ENCODE measurements at regions not wholly inside any gene's neighbourhood (a gene's known extent, or its start where the extent isn't known, plus 50 kb on each side); places are given as distances from the start of the nearest gene placed in this dataset.
A peak's percentile ranks its signal among the peaks of the same experiment; 100 is the strongest.

DNA sequence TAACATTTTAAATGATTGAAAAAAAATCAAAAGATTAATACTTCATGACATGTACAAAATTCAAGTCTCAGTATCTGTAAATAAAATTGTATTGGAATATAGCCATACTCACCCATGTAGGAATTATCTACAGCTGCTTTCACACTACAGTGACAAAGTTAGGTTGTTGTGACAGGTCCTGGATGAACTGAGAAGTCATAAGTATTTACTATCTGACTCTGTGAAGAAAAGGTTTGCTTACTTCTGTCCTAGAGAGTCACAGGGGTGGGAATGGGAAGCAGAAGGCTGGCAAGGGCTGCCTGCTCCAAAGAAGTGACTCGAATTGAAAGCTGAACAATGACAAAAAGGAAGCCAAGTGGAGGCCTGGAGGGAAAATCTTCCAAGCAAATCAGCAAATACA lies 155.2 kb downstream of the SLC30A10 start:
- no peak for DNase-seq (ENCODE audit: low read depth, low spot score)

GRCh38 chr1:219772265-219773036 lies 155.9 kb downstream of the SLC30A10 start:
- DNase-seq (ENCODE audit: low read depth, low spot score): no peak

GRCh38 chr1:219771080-219771479 lies 157.3 kb downstream of the SLC30A10 start:
- peak; percentile 97 for DNase-seq (ENCODE audit: low read depth, low spot score)

DNA sequence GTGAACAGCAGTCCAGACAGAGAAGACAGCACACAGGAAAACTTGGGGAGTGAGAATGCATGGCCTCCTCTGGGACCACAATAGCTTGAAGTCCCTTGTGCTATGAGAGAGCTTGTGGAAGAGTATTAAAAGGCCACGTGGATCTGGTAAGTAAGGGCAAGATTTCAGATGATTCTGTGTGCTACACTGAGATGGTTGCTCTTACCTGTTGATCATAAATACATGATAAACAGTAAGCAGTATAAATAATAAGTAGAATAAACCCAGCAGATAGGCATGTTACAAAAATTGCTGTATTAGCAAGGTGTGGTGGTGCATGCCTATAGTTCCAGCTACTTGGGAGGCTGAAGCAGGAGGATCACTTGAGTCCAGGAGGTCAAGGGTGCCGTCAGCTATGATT lies 150.4 kb upstream of the ZC3H11B start:
- no peak for DNase-seq (ENCODE audit: low read depth, low spot score)

GRCh38 chr1:219761208-219761860 lies 148.4 kb upstream of the ZC3H11B start:
- no peak for DNase-seq (ENCODE audit: low read depth, low spot score)

DNA sequence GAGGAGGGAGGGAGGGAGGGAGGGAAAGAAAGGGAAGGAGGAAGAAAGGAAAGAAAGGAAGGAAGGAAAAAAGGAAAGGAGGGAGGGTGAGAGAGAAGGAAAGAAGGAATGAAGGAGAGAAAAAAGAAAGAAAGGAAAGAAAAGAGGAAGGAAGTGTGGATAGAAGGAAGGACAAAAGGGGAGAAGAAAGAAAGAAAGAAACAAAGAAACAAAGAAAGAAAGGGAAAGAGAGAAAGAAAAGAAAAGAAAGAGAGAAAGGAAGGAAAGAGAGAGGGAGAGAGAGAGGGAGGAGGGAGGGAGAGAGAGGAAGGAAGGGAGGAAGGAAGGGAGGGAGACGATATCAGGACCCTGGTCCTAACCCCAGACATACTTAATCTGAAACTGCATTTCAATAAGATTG lies 146.2 kb upstream of the ZC3H11B start:
- no peak for DNase-seq (ENCODE audit: low read depth, low spot score)

GRCh38 chr1:219757890-219758289 lies 145.0 kb upstream of the ZC3H11B start:
- DNase-seq (ENCODE audit: low read depth, low spot score): no peak

DNA sequence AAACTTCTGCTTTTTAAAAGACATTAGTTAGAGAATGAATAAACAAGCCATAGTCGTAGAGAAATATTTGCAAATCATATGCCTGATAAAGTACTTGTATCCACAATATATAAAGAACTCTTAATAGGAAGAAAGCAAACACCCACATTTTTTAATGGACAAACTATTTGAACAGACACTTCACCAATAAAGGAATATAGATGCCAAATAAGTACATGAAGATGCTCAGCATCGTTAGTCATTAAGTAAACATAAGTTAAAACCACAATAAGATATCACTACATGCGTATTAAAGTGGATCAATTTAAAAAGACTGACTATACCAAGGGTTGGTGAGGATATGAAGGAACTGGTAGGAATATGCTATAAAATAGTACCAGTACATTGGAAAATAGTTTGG lies 142.3 kb upstream of the ZC3H11B start:
- DNase-seq (ENCODE audit: low read depth, low spot score): no peak

GRCh38 chr1:219754767-219755166 lies 141.9 kb upstream of the ZC3H11B start:
- DNase-seq (ENCODE audit: low read depth, low spot score): no peak

- DNase-seq (ENCODE audit: low read depth, low spot score): no peak
Observed at GRCh38 chr1:219753914-219754313, 141.0 kb upstream of the ZC3H11B start.

DNA sequence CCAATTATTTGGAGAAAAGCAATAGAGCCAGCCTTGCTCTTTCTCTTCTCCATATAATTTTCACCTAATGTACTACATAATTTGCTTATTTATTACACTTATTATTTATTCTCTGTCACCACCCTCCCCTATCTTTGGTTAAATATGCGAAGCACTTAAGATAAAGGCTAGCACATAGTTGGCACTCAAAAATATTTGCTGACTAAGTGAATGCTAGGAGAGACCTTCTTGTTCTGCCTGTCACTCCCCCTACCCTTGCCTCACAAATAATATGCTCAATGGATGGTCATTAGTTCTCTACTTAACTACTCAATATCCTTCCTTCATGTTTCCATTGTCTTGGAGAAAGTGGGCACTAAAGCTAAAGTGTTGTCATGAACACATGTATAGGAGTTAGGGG lies 139.7 kb upstream of the ZC3H11B start:
- DNase-seq (ENCODE audit: low read depth, low spot score): no peak

DNA sequence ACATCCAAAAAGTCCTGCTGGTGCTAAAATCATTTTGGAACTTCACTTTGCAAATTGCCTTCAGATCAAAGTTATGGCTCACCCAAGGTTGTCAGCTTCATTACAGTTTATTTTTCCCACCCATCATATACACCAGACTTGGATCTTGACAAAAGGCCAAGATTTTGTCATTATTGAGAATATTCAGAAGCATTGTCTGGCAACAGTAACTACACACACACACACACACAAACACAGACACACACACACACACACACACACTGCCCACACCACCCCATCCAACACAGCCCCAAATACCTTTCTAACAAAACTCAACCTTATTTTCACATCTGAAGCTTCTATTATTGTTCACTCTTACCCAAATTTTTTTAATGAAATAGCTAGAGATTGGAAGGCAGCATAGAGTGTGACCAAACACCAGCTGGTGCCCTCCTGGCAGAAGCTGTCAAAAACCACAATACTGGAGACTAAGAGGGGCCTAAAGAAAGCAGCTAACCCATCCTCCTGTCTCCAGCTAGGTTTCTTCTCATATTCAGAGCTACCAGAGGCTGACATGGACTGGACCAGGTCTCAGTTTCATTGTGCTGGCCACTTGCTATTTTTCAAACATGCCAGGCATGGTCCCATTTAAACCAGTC lies 139.1 kb upstream of the ZC3H11B start:
- DNase-seq (ENCODE audit: low read depth, low spot score): no peak

GRCh38 chr1:219749370-219749769 lies 136.5 kb upstream of the ZC3H11B start:
- DNase-seq (ENCODE audit: low read depth, low spot score): no peak

- DNase-seq (ENCODE audit: low read depth, low spot score): no peak
Observed at GRCh38 chr1:219746141-219746540, 133.2 kb upstream of the ZC3H11B start.

GRCh38 chr1:219744652-219745469 lies 132.0 kb upstream of the ZC3H11B start:
- DNase-seq (ENCODE audit: low read depth, low spot score): no peak

GRCh38 chr1:219741011-219741970 lies 128.4 kb upstream of the ZC3H11B start:
- DNase-seq (ENCODE audit: low read depth, low spot score): no peak

- DNase-seq (ENCODE audit: low read depth, low spot score): no peak
Observed at GRCh38 chr1:219733511-219734174, 120.7 kb upstream of the ZC3H11B start.

GRCh38 chr1:219732814-219733491 lies 120.0 kb upstream of the ZC3H11B start:
- no peak for DNase-seq (ENCODE audit: low read depth, low spot score)

DNA sequence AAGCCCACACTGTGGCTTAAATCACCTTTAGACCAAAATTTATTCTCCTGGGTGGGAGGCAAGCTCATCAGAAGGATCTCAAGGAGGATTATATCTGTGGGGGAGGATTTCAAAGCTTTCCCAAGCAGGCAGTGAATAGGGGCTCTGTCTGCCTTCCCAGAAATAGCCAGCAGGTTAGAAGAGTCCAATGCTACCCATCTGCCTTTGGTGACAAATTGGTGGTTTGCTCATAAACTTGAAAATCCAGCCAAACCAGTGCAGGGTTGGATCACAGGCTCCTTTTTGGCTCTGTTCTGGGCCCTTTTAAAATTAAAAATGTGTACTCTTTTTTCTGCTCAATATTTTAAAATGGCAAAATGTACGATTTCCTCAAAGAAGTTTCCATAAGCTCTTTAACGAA lies 118.9 kb upstream of the ZC3H11B start:
- DNase-seq (ENCODE audit: low read depth, low spot score): no peak

All from astrocyte of the hippocampus (primary cell).